HFFc6 (cell line): ENCODE measurements at regions not wholly inside any gene's neighbourhood (a gene's known extent, or its start where the extent isn't known, plus 50 kb on each side); places are given as distances from the start of the nearest gene placed in this dataset.

Experiments
- DNase-seq: peaks from one replicate; pipeline ENCODE4 v3.0.0-alpha.2; 2018
- H3K27ac Mint-ChIP-seq: 2 replicates; pipeline ENCODE4 v1.8.0; 2020; ENCODE audit warnings: mild to moderate bottlenecking, mixed read lengths
- H3K27me3 Mint-ChIP-seq: 2 replicates; pipeline ENCODE4 v1.8.0; 2021; ENCODE audit warnings: mild to moderate bottlenecking, moderate library complexity, mixed read lengths; ENCODE audit not compliant: insufficient read depth
- H3K36me3 Mint-ChIP-seq: 2 replicates; pipeline ENCODE4 v1.8.0; 2021; ENCODE audit warnings: low read depth, mixed read lengths
- H3K4me1 Mint-ChIP-seq: 2 replicates; pipeline ENCODE4 v1.8.0; 2020; ENCODE audit warnings: low read depth, mixed read lengths
- H3K4me3 Mint-ChIP-seq: 2 replicates; pipeline ENCODE4 v1.8.0; 2020; ENCODE audit warnings: mild to moderate bottlenecking, moderate library complexity, mixed read lengths
- H3K9me3 Mint-ChIP-seq: 2 replicates; pipeline ENCODE4 v1.8.0; 2020; ENCODE audit warnings: mild to moderate bottlenecking, mixed read lengths
- CTCF ChIP-seq: fragments of 200-600 bp; sonication (generic); IDR thresholded peaks from 2 replicates; pipeline ENCODE4 v1.5.0; 2021; ENCODE audit warnings: antibody characterized with exemption, mild to moderate bottlenecking

DNA sequence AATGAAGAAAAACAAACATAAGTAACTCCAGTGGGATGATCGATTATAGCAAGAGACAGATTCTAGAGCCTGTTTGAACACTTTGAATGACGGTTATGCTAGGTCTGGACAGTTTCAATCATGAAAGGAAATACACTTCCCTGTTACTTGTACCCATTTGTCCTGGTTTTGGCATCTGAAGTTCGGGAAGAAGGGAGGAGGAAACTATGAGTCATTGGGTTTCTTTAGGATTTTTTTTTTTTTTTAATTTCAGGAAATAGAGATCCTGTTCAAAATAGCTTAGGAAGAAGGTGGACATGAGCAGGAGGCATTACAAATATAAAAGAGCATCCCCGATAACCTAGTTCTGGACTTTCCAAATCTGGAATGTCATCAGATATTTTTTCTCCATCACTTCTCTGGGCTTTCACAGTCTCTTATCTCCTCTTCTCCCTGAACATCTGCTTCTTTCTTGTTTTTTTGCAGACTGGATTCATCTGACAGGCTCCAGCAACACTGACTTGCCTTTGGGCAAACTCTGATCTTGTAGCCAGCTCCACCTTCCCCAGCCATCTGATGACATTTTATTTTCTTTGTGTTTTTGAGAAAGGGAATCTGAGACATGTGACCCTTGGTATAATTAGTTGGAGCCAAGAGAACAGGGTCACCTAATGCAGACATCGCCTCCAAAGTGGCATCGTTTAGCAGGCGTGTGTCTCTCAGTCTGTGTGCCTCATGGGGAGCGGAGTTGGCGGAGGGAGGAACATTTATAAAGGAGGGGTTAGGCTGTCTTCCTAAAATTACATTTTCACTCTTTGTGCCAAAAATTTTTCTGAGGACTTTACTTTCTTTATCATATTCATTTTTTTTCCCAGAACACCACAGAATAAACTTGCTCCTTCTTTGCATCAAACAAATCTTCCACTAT is 195.3 kb upstream of the EPHA4 start:
- Mint-ChIP-seq H3K27ac (no peak overlapping the region), H3K9me3 (peaks cover 15% of the 10 kb centered on the region), H3K4me3 (no peak overlapping the region), H3K4me1 (no peaks in the 10 kb centered on the region), H3K36me3 (no peaks in the 10 kb centered on the region), H3K27me3 (no peaks in the 10 kb centered on the region; the same call in 1 of the 2 replicates)
- no peak for TF ChIP-seq CTCF
- DNase-seq, result no peak

GRCh38 chr2:221762496-221762895 is 190.4 kb upstream of the EPHA4 start:
- TF ChIP-seq CTCF, result no peak
- no peaks in the 10 kb centered on the region; the same call in 1 of the 2 replicates for H3K27me3 Mint-ChIP-seq
- no peak overlapping the region for H3K27ac Mint-ChIP-seq
- no peak for DNase-seq
- H3K4me1 Mint-ChIP-seq, result no peaks in the 10 kb centered on the region
- H3K4me3 Mint-ChIP-seq, result no peak overlapping the region
- H3K9me3 Mint-ChIP-seq, result peaks cover 11% of the 10 kb centered on the region
- no peaks in the 10 kb centered on the region for H3K36me3 Mint-ChIP-seq

DNA sequence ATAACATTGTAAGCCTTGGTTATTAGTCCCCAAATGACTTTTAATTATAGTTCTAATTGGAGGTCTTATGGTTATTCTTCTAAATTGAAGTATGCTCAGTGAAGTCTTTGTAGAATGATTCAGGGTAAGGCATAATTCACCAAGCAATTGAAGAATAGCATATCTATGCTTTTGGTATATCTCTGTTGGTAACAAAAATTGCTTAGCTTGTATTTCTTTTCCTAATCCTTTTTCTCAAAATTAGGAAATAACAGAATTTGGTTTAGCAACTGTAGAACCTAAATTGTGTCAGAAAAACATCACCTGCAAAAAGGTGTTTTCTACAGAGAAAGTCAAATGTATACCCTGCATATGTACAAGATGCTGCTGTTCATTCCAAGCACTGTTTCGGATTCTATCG is 189.2 kb upstream of the EPHA4 start:
- Mint-ChIP-seq H3K27me3 (no peaks in the 10 kb centered on the region), H3K27ac (no peak overlapping the region)

GRCh38 chr2:221758076-221758475 is 186.0 kb upstream of the EPHA4 start:
- no peak for TF ChIP-seq CTCF
- H3K4me3 Mint-ChIP-seq, result no peak overlapping the region
- DNase-seq, result no peak
- H3K9me3 Mint-ChIP-seq, result peaks cover 15% of the 10 kb centered on the region
- H3K27ac Mint-ChIP-seq, result no peak overlapping the region
- H3K36me3 Mint-ChIP-seq, result no peaks in the 10 kb centered on the region
- no peaks in the 10 kb centered on the region; the same call in 1 of the 2 replicates for H3K27me3 Mint-ChIP-seq
- H3K4me1 Mint-ChIP-seq, result no peaks in the 10 kb centered on the region

More for the DNA sequence above, 189.2 kb upstream of the EPHA4 start:
- no peak for DNase-seq
- Mint-ChIP-seq H3K9me3 (peaks cover 11% of the 10 kb centered on the region), H3K4me3 (no peak overlapping the region), H3K4me1 (no peaks in the 10 kb centered on the region), H3K36me3 (no peaks in the 10 kb centered on the region)
- TF ChIP-seq CTCF, result no peak

- no peaks in the 10 kb centered on the region for H3K36me3 Mint-ChIP-seq
- H3K27ac Mint-ChIP-seq, result no peak overlapping the region
- H3K4me3 Mint-ChIP-seq, result no peak overlapping the region
- TF ChIP-seq CTCF, result no peak
- peaks cover 28% of the 10 kb centered on the region for H3K9me3 Mint-ChIP-seq
- no peaks in the 10 kb centered on the region for H3K4me1 Mint-ChIP-seq
- no peak for DNase-seq
- no peaks in the 10 kb centered on the region; the same call in 1 of the 2 replicates for H3K27me3 Mint-ChIP-seq
Observed at GRCh38 chr2:221753401-221753800, 181.3 kb upstream of the EPHA4 start.
